H1 (cell line): ENCODE measurements at regions not wholly inside any gene's neighbourhood (a gene's known extent, or its start where the extent isn't known, plus 50 kb on each side); places are given as distances from the start of the nearest gene placed in this dataset.

Source experiments
- CTCF ChIA-PET: fragments of 300-600 bp; sonication (Branson Sonifier 250); formaldehyde crosslinking; loops from one replicate; lab custom pipeline; 2021; ENCODE audit not compliant: partially characterized antibody; lab: Charles Lee
- POLR2A ChIA-PET: fragments of 300-600 bp; sonication (Branson Sonifier 250); formaldehyde crosslinking; loops from one replicate; lab custom pipeline; 2021; ENCODE audit warnings: inconsistent platforms; ENCODE audit not compliant: partially characterized antibody; lab: Charles Lee
- DNase-seq, 2 experiments: peaks; one replicate each; pipeline versions ENCODE4 v3.0.0 to v3.0.0-alpha.2; 2010 to 2022; ENCODE audit warnings: low spot score in 2 of 2, low read depth in 1 of 2, mixed read lengths in 1 of 2
- FAIRE-seq: peaks from 2 replicates; lab custom pipeline; 2011; peaks lifted over from hg19 to GRCh38; lab: Jason Lieb, UNC
- H2AFZ ChIP-seq: 2 replicates; pipeline ENCODE4 v1.8.1; 2012; ENCODE audit warnings: low read length, inconsistent platforms
- H2AK5ac ChIP-seq: 2 replicates; pipeline ENCODE4 v1.6.1; 2013; ENCODE audit warnings: low read depth, low read length
- H2BK120ac ChIP-seq: replicated peaks from 2 replicates; pipeline ENCODE3; 2013; ENCODE audit warnings: low read depth, low read length, inconsistent platforms
- H2BK12ac ChIP-seq: 2 replicates; pipeline ENCODE4 v1.6.1; 2013; ENCODE audit warnings: low read depth, low read length
- H2BK15ac ChIP-seq: 2 replicates; pipeline ENCODE4 v1.6.1; 2013; ENCODE audit warnings: low read length
- H2BK20ac ChIP-seq: 2 replicates; pipeline ENCODE4 v1.6.1; 2013; ENCODE audit warnings: low read length
- H2BK5ac ChIP-seq: 2 replicates; pipeline ENCODE4 v1.6.1; 2013; ENCODE audit warnings: low read depth, low read length
- H3K14ac ChIP-seq: 2 replicates; pipeline ENCODE4 v1.6.1; 2013; ENCODE audit warnings: inconsistent platforms; ENCODE audit not compliant: insufficient read length
- H3K18ac ChIP-seq: 2 replicates; pipeline ENCODE4 v1.6.1; 2013; ENCODE audit warnings: low read length; ENCODE audit errors: extremely low read depth
- H3K23ac ChIP-seq: 2 replicates; pipeline ENCODE4 v1.6.1; 2013; ENCODE audit warnings: inconsistent platforms; ENCODE audit not compliant: insufficient read length
- H3K23me2 ChIP-seq: 2 replicates; pipeline ENCODE4 v1.6.1; 2013; ENCODE audit warnings: low read depth, low read length
- H3K27ac ChIP-seq: 2 replicates; pipeline ENCODE4 v1.6.1; 2011; ENCODE audit warnings: low read depth, low read length, inconsistent platforms
- H3K27me3 ChIP-seq, 4 experiments: replicated peaks in 1 of 4; 1 replicate in 1 of 4; 2 replicates in 3 of 4; pipeline versions ENCODE4 v1.6.1 to v1.8.1; 2011 to 2013; ENCODE audit warnings: low read length in 3 of 4, mild to moderate bottlenecking in 3 of 4, inconsistent platforms in 2 of 4, mixed read lengths in 2 of 4, moderate library complexity in 1 of 4; ENCODE audit not compliant: control insufficient read depth in 3 of 4, insufficient read depth in 3 of 4; ENCODE audit errors: extremely low read depth in 1 of 4
- H3K36me3 ChIP-seq, 4 experiments: 2 replicates each; pipeline versions ENCODE4 v1.6.1 to v1.8.1; 2011 to 2013; ENCODE audit warnings: mild to moderate bottlenecking in 4 of 4, low read length in 3 of 4, moderate library complexity in 2 of 4, control low read depth in 1 of 4, inconsistent platforms in 1 of 4; ENCODE audit not compliant: insufficient read depth in 4 of 4, control insufficient read depth in 2 of 4
- H3K4ac ChIP-seq: replicated peaks from 2 replicates; pipeline ENCODE3; 2013; ENCODE audit warnings: low read length, low read depth, mixed read lengths, inconsistent platforms; ENCODE audit not compliant: insufficient read length
- H3K4me1 ChIP-seq, 4 experiments: replicated peaks in 1 of 4; 1 replicate in 1 of 4; 2 replicates in 3 of 4; pipeline versions ENCODE4 v1.6.1 to v1.8.1; 2011 to 2013; ENCODE audit warnings: low read length in 3 of 4, inconsistent platforms in 2 of 4, mixed read lengths in 1 of 4; ENCODE audit not compliant: insufficient read depth in 4 of 4, control insufficient read depth in 3 of 4
- H3K4me2 ChIP-seq, 2 experiments: 2 replicates each; pipeline versions ENCODE4 v1.6.1 to v1.8.1; 2011 to 2013; ENCODE audit warnings: low read depth in 2 of 2, low read length in 2 of 2, control low read depth in 1 of 2, inconsistent platforms in 1 of 2, mild to moderate bottlenecking in 1 of 2; ENCODE audit not compliant: insufficient read depth in 1 of 2
- H3K4me3 ChIP-seq, 4 experiments: fragments of 200-600, 300-600 bp in 1 of 4; sonication (generic), shearing (Covaris generic), sonication (Bioruptor Twin) in 1 of 4; 2 replicates each; pipeline versions ENCODE4 v1.5.1 to v1.8.1; 2011 to 2016; ENCODE audit warnings: low read length in 4 of 4, low read depth in 3 of 4, control low read depth in 2 of 4, inconsistent platforms in 2 of 4, mild to moderate bottlenecking in 2 of 4, mixed read lengths in 1 of 4, moderate library complexity in 1 of 4; ENCODE audit not compliant: insufficient read depth in 2 of 4; ENCODE audit errors: extremely low read depth in 1 of 4
- H3K56ac ChIP-seq: replicated peaks from 2 replicates; pipeline ENCODE3; 2013; ENCODE audit warnings: low read depth, mild to moderate bottlenecking, mixed read lengths, low read length, inconsistent platforms; ENCODE audit not compliant: insufficient read length
- H3K79me1 ChIP-seq: 2 replicates; pipeline ENCODE4 v1.6.1; 2013; ENCODE audit warnings: low read depth, low read length, control low read depth
- H3K79me2 ChIP-seq, 2 experiments: 2 replicates each; pipeline versions ENCODE4 v1.6.1 to v1.8.1; 2012 to 2013; ENCODE audit warnings: low read length in 2 of 2, mild to moderate bottlenecking in 2 of 2, inconsistent platforms in 1 of 2; ENCODE audit not compliant: insufficient read depth in 2 of 2, control insufficient read depth in 1 of 2
- H3K9ac ChIP-seq, 4 experiments: replicated peaks in 1 of 4; 1 replicate in 1 of 4; 2 replicates in 3 of 4; pipeline versions ENCODE4 v1.6.1 to v1.8.1; 2011 to 2013; ENCODE audit warnings: low read depth in 3 of 4, low read length in 3 of 4, control low read depth in 2 of 4, mild to moderate bottlenecking in 2 of 4, moderate library complexity in 2 of 4, inconsistent platforms in 1 of 4; ENCODE audit errors: extremely low read depth in 1 of 4
- H3K9me3 ChIP-seq, 2 experiments: 2 replicates each; pipeline versions ENCODE4 v1.6.1 to v1.8.1; 2012 to 2013; ENCODE audit warnings: mild to moderate bottlenecking in 2 of 2, moderate library complexity in 2 of 2, control low read depth in 1 of 2, inconsistent platforms in 1 of 2, low read depth in 1 of 2, low read length in 1 of 2, mixed read lengths in 1 of 2; ENCODE audit not compliant: insufficient read depth in 2 of 2
- H4K20me1 ChIP-seq, 2 experiments: replicated peaks in 1 of 2; 2 replicates each; pipeline versions ENCODE3 to v1.8.1; 2011 to 2013; ENCODE audit warnings: inconsistent platforms in 2 of 2, low read length in 2 of 2, mild to moderate bottlenecking in 1 of 2; ENCODE audit not compliant: insufficient read depth in 2 of 2, control insufficient read depth in 1 of 2
- H4K5ac ChIP-seq: 2 replicates; pipeline ENCODE4 v1.6.1; 2013; ENCODE audit warnings: low read length, low read depth, mixed read lengths, inconsistent platforms; ENCODE audit not compliant: insufficient read length
- H4K8ac ChIP-seq: 2 replicates; pipeline ENCODE4 v1.8.0; 2013; ENCODE audit warnings: mild to moderate bottlenecking, moderate library complexity, low read length, inconsistent platforms; ENCODE audit not compliant: insufficient read depth; ENCODE audit errors: extremely low read depth
- H4K91ac ChIP-seq: replicated peaks from 2 replicates; pipeline ENCODE3; 2013; ENCODE audit warnings: low read length, mixed read lengths, inconsistent platforms; ENCODE audit not compliant: insufficient read length
- CEBPB ChIP-seq: IDR thresholded peaks from 2 replicates; pipeline ENCODE4 v1.6.1; 2012; ENCODE audit warnings: low read depth, low read length
- GTF2F1 ChIP-seq: IDR thresholded peaks from 2 replicates; pipeline ENCODE4 v1.6.1; 2012; ENCODE audit warnings: low read depth, low read length, improper control_type of control experiment, borderline replicate concordance
- POLR2A ChIP-seq, 2 experiments: IDR thresholded peaks; 1 replicate in 1 of 2; 2 replicates in 1 of 2; pipeline ENCODE4 v1.6.1; 2011; ENCODE audit warnings: low read depth in 2 of 2, low read length in 2 of 2, mild to moderate bottlenecking in 2 of 2; ENCODE audit errors: control extremely low read depth in 1 of 2
- SUZ12 ChIP-seq: fragments of 200-600 bp; sonication (generic); IDR thresholded peaks from 2 replicates; pipeline ENCODE4 v1.6.1; 2012; ENCODE audit warnings: mild to moderate bottlenecking, inconsistent platforms, low read length, moderate library complexity, mixed read lengths
- WGBS, 2 experiments: shearing (Covaris generic) in 1 of 2; methylation state at CpG; one replicate each; pipeline versions ENCODE4 v1.1.6 to v1.1.7; 2013 to 2015; ENCODE audit warnings: low lambda C conversion rate in 2 of 2, mixed read lengths in 2 of 2, inconsistent platforms in 1 of 2, low coverage in 1 of 2, missing lambda C conversion rate in 1 of 2; ENCODE audit not compliant: insufficient replicate concordance in 2 of 2, insufficient coverage in 1 of 2, insufficient read length in 1 of 2; ENCODE audit errors: extremely low coverage in 1 of 2, missing lambda C conversion rate in 1 of 2; 5-methylcytosine and 5-hydroxymethylcytosine counted together
- TF ChIP-seq, protein P1 (sequence below): IDR thresholded peaks from 2 replicates; pipeline ENCODE4 v1.6.1; 2011; ENCODE audit warnings: low read length, improper control_type of control experiment

GRCh38 chr3:101100361-101101009 is 107.3 kb upstream of the ABI3BP start:
- H2AFZ ChIP-seq: no peak overlapping the region
- H3K27me3 ChIP-seq: no peaks in the 10 kb centered on the region
- 80% methylated on average over 2 of the region's 2 CpGs; no CpG with 5 or more reads in 1 of the 2 experiments for WGBS, 2 experiments
- no peak overlapping the region for H3K56ac ChIP-seq
- no peaks in the 10 kb centered on the region for H3K9me3 ChIP-seq
- no peak for FAIRE-seq
- no peak overlapping the region for H2BK12ac ChIP-seq
- H3K4ac ChIP-seq: no peak overlapping the region
- no peak overlapping the region for H3K9ac ChIP-seq
- ChIA-PET CTCF (no interaction called here), POLR2A (no interaction called here)
- H3K79me1 ChIP-seq: no peaks in the 10 kb centered on the region
- H2BK20ac ChIP-seq: no peak overlapping the region
- no peak for DNase-seq
- no peak overlapping the region for H4K5ac ChIP-seq
- no peaks in the 10 kb centered on the region for H3K4me1 ChIP-seq
- no peak overlapping the region for H2BK5ac ChIP-seq
- no peak overlapping the region for H2BK15ac ChIP-seq
- no peak overlapping the region for H3K14ac ChIP-seq
- H4K8ac ChIP-seq: no peak overlapping the region
- H3K4me3 ChIP-seq: no peak overlapping the region
- TF ChIP-seq, protein P1, sequence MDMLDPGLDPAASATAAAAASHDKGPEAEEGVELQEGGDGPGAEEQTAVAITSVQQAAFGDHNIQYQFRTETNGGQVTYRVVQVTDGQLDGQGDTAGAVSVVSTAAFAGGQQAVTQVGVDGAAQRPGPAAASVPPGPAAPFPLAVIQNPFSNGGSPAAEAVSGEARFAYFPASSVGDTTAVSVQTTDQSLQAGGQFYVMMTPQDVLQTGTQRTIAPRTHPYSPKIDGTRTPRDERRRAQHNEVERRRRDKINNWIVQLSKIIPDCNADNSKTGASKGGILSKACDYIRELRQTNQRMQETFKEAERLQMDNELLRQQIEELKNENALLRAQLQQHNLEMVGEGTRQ: no peak
- TF ChIP-seq POLR2A (IDR thresholded peaks at IDR 0.05; ENCODE audit: control extremely low read depth in 1 of 2, low read depth in 2 of 2, low read length in 2 of 2): no peak
- TF ChIP-seq CEBPB: no peak
- no peak for TF ChIP-seq SUZ12
- no peak for TF ChIP-seq GTF2F1
- H3K36me3 ChIP-seq: no peaks in the 10 kb centered on the region
- H3K4me2 ChIP-seq: no peak overlapping the region
- H2BK120ac ChIP-seq: no peak overlapping the region
- no peak overlapping the region for H3K23ac ChIP-seq
- no peak overlapping the region for H3K27ac ChIP-seq
- H4K91ac ChIP-seq: no peak overlapping the region
- H4K20me1 ChIP-seq: no peaks in the 10 kb centered on the region
- no peaks in the 10 kb centered on the region for H3K23me2 ChIP-seq
- H3K18ac ChIP-seq: no peak overlapping the region
- no peaks in the 10 kb centered on the region for H3K79me2 ChIP-seq
- no peak overlapping the region for H2AK5ac ChIP-seq
